NT2/D1 (cell line): ENCODE measurements at regions not wholly inside any gene's neighbourhood (a gene's known extent, or its start where the extent isn't known, plus 50 kb on each side); places are given as distances from the start of the nearest gene placed in this dataset.

Experiments used
- SUZ12 ChIP-seq: IDR thresholded peaks from 2 replicates; pipeline ENCODE4 v1.6.1; 2011; ENCODE audit not compliant: insufficient read length, insufficient read depth; ENCODE audit errors: extremely low read depth
- YY1 ChIP-seq: IDR thresholded peaks from 2 replicates; pipeline ENCODE4 v1.6.1; 2011; ENCODE audit not compliant: insufficient read length, insufficient read depth
- ZNF274 ChIP-seq: IDR thresholded peaks from 2 replicates; pipeline ENCODE4 v1.6.1; 2011; ENCODE audit warnings: mild to moderate bottlenecking, low read depth, low read length

DNA sequence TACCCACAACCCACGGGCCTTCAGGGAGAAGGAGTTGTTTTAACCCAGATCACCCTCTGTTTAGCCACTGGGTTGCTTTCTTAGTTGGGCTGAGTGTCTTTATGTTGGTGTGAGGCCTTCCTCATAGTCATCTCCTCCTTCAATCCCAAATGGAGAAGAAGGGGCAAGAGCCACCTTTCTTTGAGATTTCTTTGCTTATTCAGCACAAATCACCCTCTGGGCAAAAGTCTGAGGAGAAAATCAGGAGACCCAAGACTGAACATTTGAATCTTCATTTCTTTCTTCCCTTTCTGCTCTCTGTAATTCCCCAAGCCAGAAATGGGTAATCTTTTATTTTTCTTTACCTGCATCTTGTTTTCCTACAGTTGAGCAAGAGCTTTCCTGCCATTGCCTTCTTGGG, 329.0 kb downstream of the TLE4 start:
- no peak for TF ChIP-seq YY1
- no peak for TF ChIP-seq SUZ12
- TF ChIP-seq ZNF274 = no peak
